ENCODE measurements at regions not wholly inside any gene's neighbourhood (a gene's known extent, or its start where the extent isn't known, plus 50 kb on each side); places are given as distances from the start of the nearest gene placed in this dataset.

GRCh38 chr2:239710953-239711861 lies 310.4 kb upstream of the HDAC4 start (continued):
- TF ChIP-seq ZNF462 (CRISPR knock-in tag; IDR thresholded peaks at IDR 0.05) (no peak), ETS1 (IDR thresholded peaks at IDR 0.05) (no peak), ZNF331 (CRISPR knock-in tag; IDR thresholded peaks at IDR 0.05; ENCODE audit: low read depth) (no peak), EZH2 (IDR thresholded peaks at IDR 0.05; ENCODE audit: low read depth, unreplicated experiment) (no peak), CREB1 (CRISPR knock-in tag; IDR thresholded peaks at IDR 0.05; ENCODE audit: low read depth) (no peak), POLR2AphosphoS5 (IDR thresholded peaks at IDR 0.05; ENCODE audit: low read depth) (no peak), JUNB (IDR thresholded peaks at IDR 0.05; ENCODE audit: unreplicated experiment) (no peak), EZH2phosphoT487 (IDR thresholded peaks at IDR 0.05; ENCODE audit: unreplicated experiment) (no peak), ZNF114 (CRISPR knock-in tag; IDR thresholded peaks at IDR 0.05) (no peak), REST (IDR thresholded peaks at IDR 0.05; ENCODE audit: unreplicated experiment) (no peak), NANOG (IDR thresholded peaks at IDR 0.05; ENCODE audit: borderline replicate concordance) (no peak)
